GM12878 (cell line): ENCODE measurements at regions not wholly inside any gene's neighbourhood (a gene's known extent, or its start where the extent isn't known, plus 50 kb on each side); places are given as distances from the start of the nearest gene placed in this dataset.

Experiments
- ATAC-seq: fragments of 200-7000 bp; cut with Tn5 transposase; 3 replicates; pipeline ENCODE4 v1.9.1; 2020; ENCODE audit warnings: mild to moderate bottlenecking, moderate library complexity
- BruUV-seq: library from RNA; stranded (reverse); fragments of 400-500 nt; replicated peaks from 2 replicates; lab custom pipeline; 2021; lab: Mats Ljungman, UMichigan
- CTCF ChIA-PET: fragments of 300-600 bp; sonication (Branson Sonifier 250); formaldehyde crosslinking; extraction: SDS; loops from one replicate; lab custom pipeline; 2021; ENCODE audit warnings: inconsistent platforms; lab: Yijun Ruan, JAX
- POLR2A ChIA-PET: fragments of 350-600 bp; formaldehyde crosslinking; extraction: SDS; loops from one replicate; lab custom pipeline; 2021; ENCODE audit warnings: inconsistent platforms; lab: Charles Lee
- RAD21 ChIA-PET: fragments of 300-600 bp; sonication (Branson Sonifier 250); formaldehyde crosslinking; loops from one replicate; lab custom pipeline; 2023; ENCODE audit warnings: antibody characterized with exemption; ENCODE audit not compliant: unreplicated experiment; lab: Charles Lee
- SMC1A ChIA-PET: fragments of 300-600 bp; sonication (Branson Sonifier 250); formaldehyde crosslinking; loops from one replicate; lab custom pipeline; 2023; ENCODE audit not compliant: unreplicated experiment, uncharacterized antibody; lab: Charles Lee
- DNase-seq: peaks from one replicate; pipeline ENCODE4 v3.0.0-alpha.2; 2011; ENCODE audit warnings: low read depth, low spot score
- FAIRE-seq: peaks from 3 replicates; lab custom pipeline; 2011; peaks lifted over from hg19 to GRCh38; lab: Jason Lieb, UNC
- H2AFZ ChIP-seq: 2 replicates; pipeline ENCODE4 v1.6.0; 2011; ENCODE audit warnings: low read depth, low read length, control low read depth; ENCODE audit not compliant: control insufficient read depth
- H3K27ac ChIP-seq: 2 replicates; pipeline ENCODE4 v1.5.1; 2011; ENCODE audit warnings: control low read depth; ENCODE audit not compliant: control insufficient read depth, insufficient read depth
- H3K27me3 ChIP-seq, 2 experiments: replicated peaks in 1 of 2; 2 replicates each; pipeline versions ENCODE4 v1.6.0 to v1.6.1; 2011; ENCODE audit warnings: low read length in 1 of 2; ENCODE audit not compliant: control insufficient read depth in 2 of 2, insufficient read depth in 2 of 2
- H3K36me3 ChIP-seq, 2 experiments: 2 replicates each; pipeline ENCODE4 v1.5.1; 2011; ENCODE audit warnings: low read length in 1 of 2; ENCODE audit not compliant: control insufficient read depth in 2 of 2, insufficient read depth in 2 of 2
- H3K4me1 ChIP-seq: 2 replicates; pipeline ENCODE4 v1.6.1; 2011; ENCODE audit warnings: mild to moderate bottlenecking, low read length, moderate library complexity, mixed read lengths; ENCODE audit not compliant: control insufficient read depth, insufficient read depth
- H3K4me2 ChIP-seq: 2 replicates; pipeline ENCODE4 v1.6.0; 2011; ENCODE audit warnings: control low read depth; ENCODE audit not compliant: control insufficient read depth, insufficient read depth
- H3K4me3 ChIP-seq: fragments of 200-600 bp; sonication (generic); 2 replicates; pipeline ENCODE4 v1.5.1; 2016
- H3K79me2 ChIP-seq: 2 replicates; pipeline ENCODE4 v1.6.0; 2011; ENCODE audit warnings: low read length; ENCODE audit not compliant: control insufficient read depth, insufficient read depth
- H3K9ac ChIP-seq: 2 replicates; pipeline ENCODE4 v1.8.0; 2011; ENCODE audit warnings: low read length, control low read depth, mixed read lengths; ENCODE audit not compliant: control insufficient read depth, insufficient read depth
- H3K9me3 ChIP-seq: replicated peaks from 3 replicates; pipeline ENCODE4 v1.5.1; 2011; ENCODE audit warnings: mild to moderate bottlenecking, low read length; ENCODE audit not compliant: control insufficient read depth, insufficient read depth
- H4K20me1 ChIP-seq: 2 replicates; pipeline ENCODE4 v1.6.0; 2011; ENCODE audit not compliant: control insufficient read depth, insufficient read depth
- BMI1 ChIP-seq: fragments of 450-650 bp; IDR thresholded peaks from 2 replicates; pipeline ENCODE4 v1.6.1; 2016; ENCODE audit warnings: mild to moderate bottlenecking, moderate library complexity, borderline replicate concordance
- HDAC6 ChIP-seq: fragments of 200-600 bp; sonication (generic); IDR thresholded peaks from one replicate; pipeline ENCODE4 v1.8.0; 2017; ENCODE audit warnings: antibody characterized with exemption; ENCODE audit not compliant: unreplicated experiment
- KLF5 ChIP-seq: fragments of 450-650 bp; IDR thresholded peaks from 2 replicates; pipeline ENCODE4 v1.6.1; 2014; ENCODE audit warnings: mild to moderate bottlenecking; ENCODE audit not compliant: partially characterized antibody
- MYB ChIP-seq: fragments of 150-350 bp; IDR thresholded peaks from 2 replicates; pipeline ENCODE4 v1.6.1; 2014; ENCODE audit warnings: mild to moderate bottlenecking, low read depth, low read length, borderline replicate concordance
- NBN ChIP-seq: fragments of 450-650 bp; IDR thresholded peaks from 2 replicates; pipeline ENCODE4 v1.6.1; 2016
- NFXL1 ChIP-seq: fragments of 450-650 bp; IDR thresholded peaks from 2 replicates; pipeline ENCODE4 v1.6.1; 2017; ENCODE audit warnings: antibody characterized with exemption, mild to moderate bottlenecking, borderline replicate concordance
- NFYA ChIP-seq: IDR thresholded peaks from 2 replicates; pipeline ENCODE4 v1.6.1; 2011; ENCODE audit warnings: low read depth, mild to moderate bottlenecking, low read length, improper control_type of control experiment, borderline replicate concordance
- PAX5 ChIP-seq: IDR thresholded peaks from 2 replicates; pipeline ENCODE4 v1.6.1; 2011; ENCODE audit warnings: low read depth, low read length, borderline replicate concordance
- SMARCA5 ChIP-seq: fragments of 450-650 bp; IDR thresholded peaks from 2 replicates; pipeline ENCODE4 v1.6.1; 2017; ENCODE audit warnings: mild to moderate bottlenecking
- STAT1 ChIP-seq: fragments of 450-650 bp; conservative IDR thresholded peaks from 2 replicates; pipeline ENCODE4 v1.6.1; 2014; ENCODE audit warnings: antibody characterized with exemption, mild to moderate bottlenecking
- TCF3 ChIP-seq: IDR thresholded peaks from 2 replicates; pipeline ENCODE4 v1.6.1; 2012; ENCODE audit warnings: low read depth, mild to moderate bottlenecking, low read length, borderline replicate concordance; ENCODE audit not compliant: insufficient read depth
- ZNF622 ChIP-seq: fragments of 450-650 bp; IDR thresholded peaks from 2 replicates; pipeline ENCODE4 v1.6.1; 2017; ENCODE audit warnings: mild to moderate bottlenecking, inconsistent platforms
- WGBS: methylation state at CpG from one replicate; pipeline ENCODE4 v1.1.6; 2016; ENCODE audit warnings: low lambda C conversion rate; ENCODE audit not compliant: insufficient replicate concordance, insufficient coverage; ENCODE audit errors: missing lambda C conversion rate; 5-methylcytosine and 5-hydroxymethylcytosine counted together
- in situ Hi-C: fragments of 300-500 bp; cut with MboI; formaldehyde crosslinking; loops from 9 replicates; pipeline ENCODE4 v1.14.3; 2018; ENCODE audit warnings: mixed read lengths
- intact Hi-C: fragments of 100-400 bp; cut with micrococcal nuclease; formaldehyde crosslinking; loops from one replicate; pipeline ENCODE4 v1.14.2; 2022; ENCODE audit not compliant: unreplicated experiment
- TF ChIP-seq, protein P1 (sequence below): IDR thresholded peaks from 2 replicates; pipeline ENCODE4 v1.6.1; 2011; ENCODE audit warnings: low read depth, low read length, improper control_type of control experiment, borderline replicate concordance
- TF ChIP-seq, protein P2 (sequence below): IDR thresholded peaks from 2 replicates; pipeline ENCODE4 v1.6.1; 2012; ENCODE audit warnings: low read depth, low read length, improper control_type of control experiment
- TF ChIP-seq, protein P3 (sequence below): IDR thresholded peaks from 2 replicates; pipeline ENCODE4 v1.6.1; 2012; ENCODE audit warnings: low read depth, low read length, improper control_type of control experiment
- TF ChIP-seq, protein P4 (sequence below): IDR thresholded peaks from 2 replicates; pipeline ENCODE4 v1.6.1; 2012; ENCODE audit warnings: low read depth, low read length, improper control_type of control experiment

DNA sequence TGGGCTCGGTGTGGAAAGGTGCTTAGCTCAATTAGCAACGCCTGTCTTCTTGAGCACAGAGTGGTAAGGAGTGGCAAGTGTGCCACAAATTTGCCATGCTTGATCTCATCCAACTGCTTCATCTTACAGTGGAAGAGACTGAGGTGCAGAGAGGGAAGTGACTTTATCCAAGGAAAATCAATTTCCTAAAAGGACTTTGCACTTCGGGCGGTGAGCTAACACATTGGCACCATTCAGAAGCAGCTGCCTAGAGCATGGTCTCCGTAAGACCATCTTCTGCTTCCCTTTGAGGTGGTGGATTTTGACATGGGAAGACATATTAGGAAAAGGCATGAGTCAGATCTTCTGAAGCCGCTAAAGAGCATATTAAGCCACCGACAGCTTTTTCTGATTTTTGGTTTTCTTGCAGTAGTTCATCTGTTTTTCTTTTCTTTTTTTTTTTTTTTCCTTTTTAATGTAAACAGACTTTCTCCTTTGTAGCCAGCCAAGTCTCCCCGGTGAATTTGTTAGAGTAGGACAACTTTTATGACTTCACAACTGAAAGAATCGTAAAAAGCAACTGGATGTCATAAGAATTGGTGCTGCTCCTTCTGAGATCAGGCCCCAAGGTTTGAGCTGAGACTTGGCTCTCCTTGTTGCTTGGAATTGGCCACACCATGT, 273.2 kb downstream of the CDC5L start (continued):
- TF ChIP-seq, protein P1, sequence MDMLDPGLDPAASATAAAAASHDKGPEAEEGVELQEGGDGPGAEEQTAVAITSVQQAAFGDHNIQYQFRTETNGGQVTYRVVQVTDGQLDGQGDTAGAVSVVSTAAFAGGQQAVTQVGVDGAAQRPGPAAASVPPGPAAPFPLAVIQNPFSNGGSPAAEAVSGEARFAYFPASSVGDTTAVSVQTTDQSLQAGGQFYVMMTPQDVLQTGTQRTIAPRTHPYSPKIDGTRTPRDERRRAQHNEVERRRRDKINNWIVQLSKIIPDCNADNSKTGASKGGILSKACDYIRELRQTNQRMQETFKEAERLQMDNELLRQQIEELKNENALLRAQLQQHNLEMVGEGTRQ, result no peak
- TF ChIP-seq, protein P2, sequence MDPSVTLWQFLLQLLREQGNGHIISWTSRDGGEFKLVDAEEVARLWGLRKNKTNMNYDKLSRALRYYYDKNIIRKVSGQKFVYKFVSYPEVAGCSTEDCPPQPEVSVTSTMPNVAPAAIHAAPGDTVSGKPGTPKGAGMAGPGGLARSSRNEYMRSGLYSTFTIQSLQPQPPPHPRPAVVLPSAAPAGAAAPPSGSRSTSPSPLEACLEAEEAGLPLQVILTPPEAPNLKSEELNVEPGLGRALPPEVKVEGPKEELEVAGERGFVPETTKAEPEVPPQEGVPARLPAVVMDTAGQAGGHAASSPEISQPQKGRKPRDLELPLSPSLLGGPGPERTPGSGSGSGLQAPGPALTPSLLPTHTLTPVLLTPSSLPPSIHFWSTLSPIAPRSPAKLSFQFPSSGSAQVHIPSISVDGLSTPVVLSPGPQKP, result no peak

DNA sequence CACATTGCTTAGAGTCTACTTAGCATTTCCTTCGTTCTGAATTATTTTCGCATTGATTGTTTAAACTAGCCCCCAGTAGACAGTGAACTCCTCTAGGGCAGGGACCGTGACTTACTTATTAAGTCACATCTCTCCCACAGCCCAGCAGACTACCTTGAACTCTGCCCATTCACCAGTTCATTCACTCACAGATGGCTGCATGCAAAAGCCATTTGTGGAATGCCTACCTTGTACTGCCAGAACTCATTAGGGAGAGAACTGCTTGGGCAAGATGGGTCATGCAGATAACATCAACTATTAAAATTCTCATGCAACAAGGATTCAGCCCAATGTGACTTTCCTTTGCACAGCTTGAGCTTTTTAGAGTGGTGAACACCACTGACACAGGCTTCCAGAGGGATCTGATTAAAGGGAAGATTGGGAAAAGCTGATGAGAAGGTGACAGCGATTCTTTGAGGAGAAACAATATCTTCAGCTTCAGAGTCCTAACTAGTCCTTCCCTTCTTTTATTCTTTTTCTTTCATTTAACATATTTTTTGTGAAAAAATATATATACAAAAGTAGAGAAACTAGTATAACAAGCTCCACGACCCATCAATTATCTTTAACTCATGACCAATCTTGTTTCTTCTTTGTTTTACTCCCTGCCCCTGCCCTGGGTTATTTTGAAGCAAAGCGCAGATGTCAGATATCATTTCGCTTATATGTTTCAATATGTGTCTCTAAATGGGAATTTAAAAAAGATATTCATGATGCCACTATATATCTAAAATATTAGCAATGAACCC, 273.9 kb downstream of the CDC5L start:
- Histone ChIP-seq H3K4me3 (no peak overlapping the region), H3K9ac (no peak overlapping the region), H3K4me2 (no peak overlapping the region), H3K27ac (no peak overlapping the region), H3K4me1 (no peaks in the 10 kb centered on the region; the same call in 1 of the 2 replicates), H3K36me3 (no peaks in the 10 kb centered on the region), H2AFZ (no peak overlapping the region), H3K9me3 (no peaks in the 10 kb centered on the region), H3K79me2 (no peaks in the 10 kb centered on the region), H3K27me3 (no peaks in the 10 kb centered on the region; a peak in 1 of 4 replicates), H4K20me1 (no peaks in the 10 kb centered on the region)
- no TSS peak for BruUV-seq
- FAIRE-seq (no peak), DNase-seq (no peak), ATAC-seq (no peak)
- intact Hi-C loops, result loop anchor here (10.0 kb wide), 1 partner anchor 273 kb away; no protein-coding TSS in a partner anchor
- CTCF ChIA-PET, result interaction anchor here (0.6 to 1.6 kb wide), 3 partner anchors 186 to 1053 kb away, joined by 3 to 6 read pairs (median 3); no protein-coding TSS in a partner anchor
- WGBS, result 60% methylated on average over 7 of the region's 7 CpGs
- POLR2A ChIA-PET, result interaction anchor here (0.7 kb wide), 1 partner anchor 111 kb away, joined by 3 read pairs; no protein-coding TSS in a partner anchor
- RAD21 ChIA-PET, result interaction anchor here (1.0 to 1.4 kb wide), 4 partner anchors 11 to 1263 kb away, joined by 3 to 4 read pairs (median 4); no protein-coding TSS in a partner anchor
- in situ Hi-C loops, result no loop called here
- SMC1A ChIA-PET, result interaction anchor here (0.7 to 1.9 kb wide), 7 partner anchors 36 to 1270 kb away, joined by 3 to 7 read pairs (median 3); no protein-coding TSS in a partner anchor
- TF ChIP-seq, protein P3, sequence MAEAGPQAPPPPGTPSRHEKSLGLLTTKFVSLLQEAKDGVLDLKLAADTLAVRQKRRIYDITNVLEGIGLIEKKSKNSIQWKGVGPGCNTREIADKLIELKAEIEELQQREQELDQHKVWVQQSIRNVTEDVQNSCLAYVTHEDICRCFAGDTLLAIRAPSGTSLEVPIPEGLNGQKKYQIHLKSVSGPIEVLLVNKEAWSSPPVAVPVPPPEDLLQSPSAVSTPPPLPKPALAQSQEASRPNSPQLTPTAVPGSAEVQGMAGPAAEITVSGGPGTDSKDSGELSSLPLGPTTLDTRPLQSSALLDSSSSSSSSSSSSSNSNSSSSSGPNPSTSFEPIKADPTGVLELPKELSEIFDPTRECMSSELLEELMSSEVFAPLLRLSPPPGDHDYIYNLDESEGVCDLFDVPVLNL, result no peak
- no peak for TF ChIP-seq ZNF622
- no peak for TF ChIP-seq NFYA
- no peak for TF ChIP-seq TCF3
- no peak for TF ChIP-seq NBN
- TF ChIP-seq STAT1, result no peak
- TF ChIP-seq HDAC6, result no peak
- TF ChIP-seq BMI1, result no peak
- TF ChIP-seq PAX5, result no peak
- TF ChIP-seq KLF5, result no peak
- TF ChIP-seq SMARCA5, result no peak
- TF ChIP-seq, protein P4, sequence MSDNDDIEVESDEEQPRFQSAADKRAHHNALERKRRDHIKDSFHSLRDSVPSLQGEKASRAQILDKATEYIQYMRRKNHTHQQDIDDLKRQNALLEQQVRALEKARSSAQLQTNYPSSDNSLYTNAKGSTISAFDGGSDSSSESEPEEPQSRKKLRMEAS, result no peak
- TF ChIP-seq MYB, result no peak
- no peak for TF ChIP-seq NFXL1
